GM19395 (cell line): ENCODE measurements at regions not wholly inside any gene's neighbourhood (a gene's known extent, or its start where the extent isn't known, plus 50 kb on each side); places are given as distances from the start of the nearest gene placed in this dataset.

Source experiments
- ATAC-seq: cut with Tn5 transposase; IDR thresholded peaks from one replicate; pipeline ENCODE4 v1.9.1; 2021; ENCODE audit warnings: mild to moderate bottlenecking, moderate library complexity; ENCODE audit not compliant: unreplicated experiment

- no peak for ATAC-seq
Measured at GRCh38 chrX:15191830-15192229, 78.1 kb downstream of the ASB9 start.

- no peak for ATAC-seq
Measured at GRCh38 chrX:15188039-15188438, 81.8 kb downstream of the ASB9 start.

GRCh38 chrX:15177316-15177715 lies 92.6 kb downstream of the ASB9 start:
- ATAC-seq = no peak

GRCh38 chrX:15173411-15173810 lies 96.5 kb downstream of the ASB9 start:
- ATAC-seq = no peak

DNA sequence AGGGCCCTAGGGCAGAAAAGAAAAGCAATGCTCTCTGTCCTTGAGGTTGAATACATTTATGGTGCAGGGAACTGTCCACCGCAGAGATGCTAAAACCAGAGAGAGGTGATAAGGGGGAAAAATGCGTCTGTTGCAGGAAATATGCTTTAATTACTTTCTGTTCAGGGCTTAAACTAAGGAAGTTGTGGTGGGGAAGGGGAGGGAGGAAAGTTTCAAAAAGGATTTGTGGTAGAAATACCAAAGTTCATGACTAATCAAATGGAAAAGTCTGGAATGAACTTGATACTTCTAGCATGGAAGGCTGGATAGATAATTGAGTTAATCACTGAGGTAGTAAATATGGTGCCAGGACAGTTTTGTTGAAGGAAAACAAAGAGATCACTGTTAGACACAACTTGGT lies 99.0 kb downstream of the ASB9 start:
- ATAC-seq = no peak

DNA sequence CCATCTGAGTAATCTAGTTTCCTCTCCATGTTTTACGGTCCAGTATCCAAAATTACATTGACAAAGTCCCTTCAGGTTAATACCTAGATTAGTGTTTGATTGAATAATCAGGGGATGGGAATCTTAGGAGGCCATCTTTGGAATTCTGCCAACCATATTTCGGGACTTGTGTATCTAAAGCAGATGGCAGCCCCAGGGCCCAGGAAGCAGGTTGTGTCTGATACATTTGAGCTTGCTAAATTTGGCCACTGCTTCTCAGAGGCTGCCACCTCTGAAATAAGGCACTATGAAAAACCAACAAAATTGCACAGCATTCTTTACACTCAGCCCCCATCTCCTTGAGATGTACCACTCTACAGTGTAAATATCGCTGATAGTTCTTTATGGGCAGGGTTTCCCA lies 102.1 kb downstream of the ASB9 start:
- no peak for ATAC-seq

DNA sequence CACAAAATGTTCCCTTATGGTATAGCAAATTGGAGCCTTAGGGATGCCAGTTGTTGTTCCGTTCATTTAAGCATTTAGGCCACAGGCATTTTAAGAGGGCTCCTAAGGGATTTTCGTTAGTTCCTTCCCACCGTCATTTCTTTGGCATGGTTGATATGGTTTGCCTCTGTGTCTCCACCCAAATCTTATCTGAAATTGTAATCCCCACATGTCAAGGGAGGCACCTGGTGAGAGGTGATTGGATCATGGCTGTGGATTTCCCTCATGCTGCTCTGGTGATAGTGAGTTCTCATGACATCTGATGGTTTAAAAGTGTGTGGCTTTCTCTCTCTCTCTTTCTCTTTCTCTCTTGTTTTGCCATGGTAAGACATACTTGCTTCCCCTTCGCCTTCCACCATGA lies 104.1 kb downstream of the ASB9 start:
- no peak for ATAC-seq

DNA sequence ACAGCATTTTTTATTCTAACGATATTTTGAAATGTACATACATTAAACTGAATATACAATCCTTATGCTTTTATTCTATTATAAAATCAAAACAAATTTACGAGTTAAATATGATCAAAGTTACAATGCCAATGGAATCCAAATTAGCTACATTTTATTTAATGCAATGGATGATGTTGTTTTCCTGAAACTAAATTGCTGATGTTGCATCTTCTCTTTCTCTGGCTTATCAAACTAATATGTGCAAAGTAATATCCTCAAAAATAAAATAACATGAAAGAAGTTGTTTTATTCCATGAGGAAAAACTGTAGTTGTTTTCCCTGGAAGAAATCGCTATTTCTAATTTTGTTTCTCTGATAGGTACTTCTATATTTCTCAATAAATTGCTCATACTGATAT lies 106.8 kb downstream of the ASB9 start:
- ATAC-seq = no peak

DNA sequence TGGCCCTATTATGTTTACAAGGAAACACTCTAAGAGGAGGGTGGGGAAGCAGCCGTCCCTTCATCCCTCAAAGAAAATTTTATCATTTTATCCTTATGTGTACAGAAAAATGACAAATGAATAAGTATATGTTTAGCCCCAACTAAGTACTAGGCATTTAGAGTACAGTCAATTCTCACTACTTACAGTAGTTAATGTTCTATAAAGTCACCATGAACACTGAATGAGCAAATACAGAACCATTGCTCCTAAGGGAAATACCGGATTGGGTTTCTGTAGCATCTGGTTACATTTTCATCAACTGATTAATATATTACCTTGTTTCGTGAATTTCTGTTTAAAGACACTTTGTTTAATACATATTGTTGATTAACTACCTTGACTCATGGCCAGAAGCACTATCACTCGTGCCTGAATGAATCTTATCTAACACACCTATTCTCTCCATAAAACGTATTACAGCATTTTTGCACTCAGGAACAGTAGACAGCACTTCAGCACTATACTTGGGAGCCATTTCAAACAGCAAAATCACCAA lies 109.3 kb downstream of the ASB9 start:
- peak; percentile 61 for ATAC-seq

- peak; percentile 74 for ATAC-seq
Measured at GRCh38 chrX:15158736-15159406, 111.0 kb downstream of the ASB9 start.

GRCh38 chrX:15158350-15158735 lies 111.5 kb downstream of the ASB9 start:
- no peak for ATAC-seq

DNA sequence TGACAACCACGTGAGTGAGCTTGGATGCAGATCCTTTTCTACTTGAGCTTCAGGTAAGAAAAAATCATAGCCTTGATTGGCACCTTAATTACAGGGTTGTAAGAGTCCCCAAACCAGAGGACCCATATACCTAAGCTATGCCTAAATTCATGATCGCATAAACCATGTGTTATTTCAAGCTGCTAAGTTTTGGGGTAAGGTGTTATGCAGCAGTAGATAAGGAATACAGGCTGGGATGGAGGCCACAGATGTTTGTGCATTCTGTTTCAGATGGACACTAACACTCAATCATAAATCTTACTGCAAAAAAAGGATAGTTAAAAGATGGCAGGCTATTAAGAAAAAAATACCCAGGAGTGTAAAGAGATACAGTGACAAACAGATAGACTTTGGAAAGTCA lies 112.3 kb downstream of the ASB9 start:
- ATAC-seq = no peak

- peak; percentile 84 for ATAC-seq
Measured at GRCh38 chrX:15151267-15152186, 118.4 kb downstream of the ASB9 start.

DNA sequence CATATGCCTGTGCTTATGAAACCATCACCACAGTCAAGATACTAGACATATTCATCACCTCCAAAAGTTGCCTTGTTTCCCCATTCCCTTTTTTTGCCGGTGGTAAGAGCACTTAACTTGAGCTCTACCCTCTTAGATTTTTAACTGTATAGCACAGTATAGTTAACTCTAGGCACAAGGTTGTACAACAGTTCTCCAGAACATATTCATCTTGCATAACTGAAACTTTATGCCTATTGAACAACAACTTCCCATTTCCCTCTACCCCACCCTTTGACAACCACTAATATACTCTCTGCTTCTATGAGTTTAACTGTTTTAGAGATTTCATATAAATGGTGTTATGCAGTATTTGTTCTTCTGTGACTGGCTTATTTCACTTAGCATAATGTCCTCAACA lies 119.3 kb downstream of the ASB9 start:
- no peak for ATAC-seq

GRCh38 chrX:15146515-15146914 lies 123.4 kb downstream of the ASB9 start:
- ATAC-seq = no peak

DNA sequence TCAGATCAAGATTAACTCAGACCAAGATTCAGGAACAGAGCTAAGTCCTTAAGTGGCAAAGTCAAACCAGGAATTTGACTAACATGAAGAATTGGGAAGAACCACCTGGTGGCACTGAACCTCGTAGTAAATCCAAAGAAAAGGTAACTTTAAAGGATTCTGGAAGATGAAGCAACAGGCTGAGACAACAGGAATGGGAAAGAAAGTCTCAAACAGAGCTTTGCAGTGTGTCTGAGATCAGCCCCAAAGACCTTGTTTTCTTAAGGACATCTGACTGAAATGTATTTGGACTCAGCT lies 126.1 kb downstream of the ASB9 start:
- ATAC-seq = no peak

GRCh38 chrX:15143050-15143824 lies 126.6 kb downstream of the ASB9 start:
- peak; percentile 86 for ATAC-seq

DNA sequence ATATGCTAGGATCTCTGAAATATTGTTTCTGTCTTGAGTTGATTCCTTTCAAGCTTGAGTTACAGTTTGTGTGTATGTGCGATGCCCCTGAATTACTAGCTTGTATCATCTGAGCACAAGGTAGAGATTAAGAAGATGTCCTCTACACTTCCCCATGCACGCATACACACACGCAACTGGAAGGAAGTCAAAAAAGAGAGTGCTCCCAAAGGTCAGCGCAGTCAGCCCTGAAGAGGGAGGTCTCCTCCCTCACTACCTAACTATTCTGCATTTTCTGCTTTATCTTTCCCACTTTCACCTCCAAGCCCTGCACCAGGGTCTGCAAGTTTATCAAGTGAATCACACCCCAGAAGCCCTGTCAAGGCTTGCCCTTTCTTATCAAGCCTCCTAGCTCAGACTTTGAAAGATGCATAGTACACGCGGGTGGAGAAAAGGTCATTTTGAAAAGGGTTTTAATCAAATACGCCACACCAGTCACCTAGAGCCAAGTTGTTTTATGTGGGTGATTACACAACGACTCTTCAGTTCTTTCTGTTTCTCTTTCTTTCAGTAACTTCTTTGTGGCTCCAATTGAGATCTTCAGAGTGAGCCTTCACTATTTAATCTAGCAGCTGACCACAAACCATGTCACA lies 127.7 kb downstream of the ASB9 start:
- ATAC-seq = no peak

- ATAC-seq = no peak
Measured at GRCh38 chrX:15136795-15137194, 133.1 kb downstream of the ASB9 start.

- ATAC-seq = no peak
Measured at GRCh38 chrX:15129412-15129811, 140.5 kb downstream of the ASB9 start.

DNA sequence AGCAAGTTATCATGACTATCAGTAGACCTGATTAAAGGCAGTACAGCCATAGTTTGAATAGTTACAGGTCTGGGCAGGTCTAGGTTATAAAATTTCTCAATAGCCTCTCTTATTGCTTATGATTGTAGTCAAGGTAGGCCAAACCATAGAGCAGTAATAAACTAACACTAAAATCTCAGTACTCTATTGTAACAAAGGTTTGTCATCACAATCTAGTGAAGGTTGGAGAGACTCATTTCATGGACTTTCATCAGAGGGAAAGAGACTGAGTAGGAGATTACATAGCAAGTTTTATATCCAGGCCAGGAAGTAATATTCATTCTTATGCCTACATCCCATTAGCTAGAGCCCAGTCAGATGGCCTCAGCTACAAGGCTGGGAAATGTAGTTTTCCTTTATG lies 141.0 kb downstream of the ASB9 start:
- no peak for ATAC-seq
